Astrocyte (in vitro differentiated cells and primary cell): ENCODE measurements at regions not wholly inside any gene's neighbourhood (a gene's known extent, or its start where the extent isn't known, plus 50 kb on each side); places are given as distances from the start of the nearest gene placed in this dataset.
"Not testable (repeated sequence)": the region's sequence is repeated elsewhere in the genome, so short reads cannot be mapped to it uniquely, and the experiment has no call there.

ENCODE experiments used
- DNase-seq: peaks from one replicate; pipeline ENCODE4 v3.0.0-alpha.2; 2010; ENCODE audit warnings: low read depth
- FAIRE-seq: peaks from 2 replicates; lab custom pipeline; 2011; peaks lifted over from hg19 to GRCh38; lab: Jason Lieb, UNC
- H2AFZ ChIP-seq: 2 replicates; pipeline ENCODE4 v1.6.0; 2012; ENCODE audit warnings: low read depth, low read length, inconsistent platforms
- H3K27ac ChIP-seq: 2 replicates; pipeline ENCODE4 v1.5.1; 2011; ENCODE audit warnings: low read depth, low read length, inconsistent platforms
- H3K27me3 ChIP-seq: 2 replicates; pipeline ENCODE4 v1.6.0; 2011; ENCODE audit warnings: low read length, inconsistent platforms; ENCODE audit not compliant: insufficient read depth
- H3K36me3 ChIP-seq: 2 replicates; pipeline ENCODE4 v1.5.1; 2011; ENCODE audit warnings: low read length, inconsistent platforms; ENCODE audit not compliant: insufficient read depth
- H3K4me1 ChIP-seq: 2 replicates; pipeline ENCODE4 v1.5.1; 2011; ENCODE audit warnings: low read length, inconsistent platforms; ENCODE audit not compliant: insufficient read depth
- H3K4me2 ChIP-seq: 2 replicates; pipeline ENCODE4 v1.6.0; 2012; ENCODE audit warnings: low read length, inconsistent platforms
- H3K4me3 ChIP-seq: 2 replicates; pipeline ENCODE4 v1.5.1; 2011; ENCODE audit warnings: low read depth, mild to moderate bottlenecking, low read length, inconsistent platforms; ENCODE audit not compliant: insufficient read depth
- H3K79me2 ChIP-seq: 2 replicates; pipeline ENCODE4 v1.6.0; 2012; ENCODE audit warnings: mild to moderate bottlenecking, low read length, inconsistent platforms; ENCODE audit not compliant: insufficient read depth
- H3K9ac ChIP-seq: 2 replicates; pipeline ENCODE4 v1.6.0; 2012; ENCODE audit warnings: mild to moderate bottlenecking, low read length, inconsistent platforms
- H3K9me3 ChIP-seq: 2 replicates; pipeline ENCODE4 v1.5.1; 2012; ENCODE audit warnings: low read depth, mild to moderate bottlenecking, low read length, inconsistent platforms; ENCODE audit not compliant: insufficient read depth
- H4K20me1 ChIP-seq: 2 replicates; pipeline ENCODE4 v1.6.0; 2012; ENCODE audit warnings: low read length, inconsistent platforms; ENCODE audit not compliant: insufficient read depth
- H3K27ac Mint-ChIP-seq: one replicate; pipeline ENCODE4 v1.8.0; 2021; ENCODE audit warnings: mild to moderate bottlenecking, mixed read lengths; ENCODE audit not compliant: unreplicated experiment
- H3K27me3 Mint-ChIP-seq: one replicate; pipeline ENCODE4 v1.8.0; 2021; ENCODE audit warnings: low read depth, mixed read lengths; ENCODE audit not compliant: unreplicated experiment
- H3K36me3 Mint-ChIP-seq: one replicate; pipeline ENCODE4 v1.8.0; 2021; ENCODE audit warnings: low read depth, mixed read lengths; ENCODE audit not compliant: unreplicated experiment
- H3K4me1 Mint-ChIP-seq: one replicate; pipeline ENCODE4 v1.8.0; 2021; ENCODE audit warnings: low read depth, mixed read lengths; ENCODE audit not compliant: unreplicated experiment
- H3K4me3 Mint-ChIP-seq: one replicate; pipeline ENCODE4 v1.8.0; 2021; ENCODE audit warnings: mild to moderate bottlenecking, moderate library complexity, mixed read lengths; ENCODE audit not compliant: unreplicated experiment
- H3K9me3 Mint-ChIP-seq: one replicate; pipeline ENCODE4 v1.8.0; 2021; ENCODE audit warnings: mild to moderate bottlenecking, mixed read lengths; ENCODE audit not compliant: unreplicated experiment
- EZH2 ChIP-seq: IDR thresholded peaks from 2 replicates; pipeline ENCODE4 v1.6.1; 2012; ENCODE audit warnings: mild to moderate bottlenecking, low read length, inconsistent platforms; ENCODE audit not compliant: insufficient read depth
- TF ChIP-seq, protein P1 (sequence below): IDR thresholded peaks from 2 replicates; pipeline ENCODE4 v1.5.1; 2011; ENCODE audit warnings: low read depth, mild to moderate bottlenecking, inconsistent platforms, low read length, moderate library complexity; ENCODE audit not compliant: insufficient read depth

DNA sequence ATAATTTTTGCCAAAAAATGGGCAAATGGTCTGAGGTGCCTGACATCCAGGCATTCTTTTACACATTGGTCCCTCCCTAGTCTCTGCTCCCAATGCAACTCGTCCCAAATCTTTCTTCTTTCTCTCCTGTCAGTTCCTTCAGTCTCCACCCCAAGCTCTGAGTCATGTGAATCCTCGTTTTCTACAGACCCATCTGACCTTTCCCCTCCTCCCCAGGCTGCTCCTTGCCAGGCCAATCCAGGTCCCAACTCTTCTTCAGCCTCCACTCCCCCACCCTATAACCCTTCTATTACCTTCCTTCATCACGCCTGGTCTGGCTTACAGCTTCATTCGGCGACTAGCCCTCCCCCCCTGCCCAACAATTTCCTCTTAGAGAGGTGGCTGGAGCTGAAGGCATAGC lies 55.3 kb downstream of the BBS10 start:
- not testable (repeated sequence) for H3K4me1 ChIP-seq, H3K36me3 ChIP-seq, H3K9me3 ChIP-seq, H3K4me3 ChIP-seq, H3K27me3 Mint-ChIP-seq, FAIRE-seq, H3K9ac ChIP-seq, H4K20me1 ChIP-seq, H3K36me3 Mint-ChIP-seq, DNase-seq, H2AFZ ChIP-seq, H3K27me3 ChIP-seq, H3K27ac ChIP-seq, H3K9me3 Mint-ChIP-seq, H3K79me2 ChIP-seq
- Mint-ChIP-seq H3K4me1 (peaks cover 28% of the 10 kb centered on the region), H3K4me3 (peak overlapping the region; percentile 55), H3K27ac (peak overlapping the region; percentile 92)
- peak overlapping the region; percentile 32 for H3K4me2 ChIP-seq

DNA sequence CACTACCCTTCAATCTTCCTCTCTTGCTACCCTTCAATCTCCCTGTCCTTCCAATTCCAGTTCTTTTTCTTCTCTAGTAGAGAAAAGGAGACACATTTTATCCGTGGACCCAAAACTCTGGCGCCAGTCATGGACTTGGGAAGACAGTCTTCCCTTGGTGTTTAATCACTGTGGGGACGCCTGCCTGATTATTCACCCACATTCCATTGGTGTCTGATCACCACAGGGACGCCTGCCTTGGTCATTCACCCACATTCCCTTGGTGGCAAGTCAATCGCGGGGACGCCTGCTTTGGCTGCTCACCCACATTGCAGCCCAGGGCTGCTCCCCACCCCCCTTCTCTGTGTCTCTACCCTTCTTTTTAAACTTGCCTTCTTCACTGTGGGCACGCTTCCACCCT lies 55.9 kb downstream of the BBS10 start:
- not testable (repeated sequence) for FAIRE-seq, H3K4me1 ChIP-seq, H3K4me3 ChIP-seq, H3K9me3 ChIP-seq, H3K36me3 ChIP-seq, H3K27me3 ChIP-seq, H4K20me1 ChIP-seq, H3K9ac ChIP-seq, H3K36me3 Mint-ChIP-seq, H3K9me3 Mint-ChIP-seq, H2AFZ ChIP-seq, H3K79me2 ChIP-seq, H3K27me3 Mint-ChIP-seq, DNase-seq
- Mint-ChIP-seq H3K4me1 (peaks cover 31% of the 10 kb centered on the region), H3K27ac (peak overlapping the region; percentile 92), H3K4me3 (peak overlapping the region; percentile 24)
- Histone ChIP-seq H3K4me2 (peak overlapping the region; percentile 49), H3K27ac (peak overlapping the region; percentile 37)

DNA sequence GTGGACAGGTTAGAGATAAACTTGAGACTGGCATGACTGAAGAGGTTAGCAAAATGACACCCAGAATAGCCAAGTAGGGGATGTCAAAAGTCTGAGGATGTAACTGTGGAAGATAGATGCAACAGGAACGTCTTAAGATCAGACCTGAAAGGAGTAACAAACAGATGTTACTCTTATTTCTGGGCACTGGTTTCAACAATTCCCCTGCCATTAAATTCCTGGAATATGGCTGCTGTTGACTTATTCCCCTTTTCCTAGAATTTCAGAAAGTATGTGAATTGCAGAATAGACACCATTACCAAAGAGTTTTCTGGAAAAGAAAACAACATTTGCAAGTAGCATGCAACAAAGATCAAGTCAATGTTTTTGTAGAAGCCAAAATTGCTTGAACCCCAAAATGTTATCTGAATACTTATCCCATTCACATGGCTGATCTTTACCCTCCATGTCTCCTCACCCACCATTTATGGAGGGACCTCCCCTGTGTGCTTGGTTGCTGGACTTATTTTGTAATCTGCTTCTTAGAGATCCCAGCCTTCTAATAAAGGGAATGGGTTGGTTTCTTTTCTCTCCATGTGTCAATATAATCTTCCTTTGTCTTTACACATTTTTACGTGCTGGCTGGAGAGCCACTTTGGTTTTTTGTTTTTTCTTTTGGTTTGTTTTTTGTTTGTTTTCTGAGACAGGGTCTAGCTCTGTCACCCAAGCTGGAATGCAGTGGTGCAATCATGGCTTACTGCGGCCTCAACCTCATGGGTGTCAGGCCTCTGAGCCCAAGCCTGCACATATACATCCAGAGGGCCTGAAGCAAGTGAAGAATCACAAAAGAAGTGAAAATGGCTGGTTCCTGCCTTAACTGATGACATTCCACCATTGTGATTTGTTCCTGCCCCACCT lies 57.0 kb downstream of the BBS10 start:
- H3K9me3 Mint-ChIP-seq, result peaks cover 8% of the 10 kb centered on the region
- no peaks in the 10 kb centered on the region for H3K27me3 Mint-ChIP-seq
- TF ChIP-seq, protein P1, sequence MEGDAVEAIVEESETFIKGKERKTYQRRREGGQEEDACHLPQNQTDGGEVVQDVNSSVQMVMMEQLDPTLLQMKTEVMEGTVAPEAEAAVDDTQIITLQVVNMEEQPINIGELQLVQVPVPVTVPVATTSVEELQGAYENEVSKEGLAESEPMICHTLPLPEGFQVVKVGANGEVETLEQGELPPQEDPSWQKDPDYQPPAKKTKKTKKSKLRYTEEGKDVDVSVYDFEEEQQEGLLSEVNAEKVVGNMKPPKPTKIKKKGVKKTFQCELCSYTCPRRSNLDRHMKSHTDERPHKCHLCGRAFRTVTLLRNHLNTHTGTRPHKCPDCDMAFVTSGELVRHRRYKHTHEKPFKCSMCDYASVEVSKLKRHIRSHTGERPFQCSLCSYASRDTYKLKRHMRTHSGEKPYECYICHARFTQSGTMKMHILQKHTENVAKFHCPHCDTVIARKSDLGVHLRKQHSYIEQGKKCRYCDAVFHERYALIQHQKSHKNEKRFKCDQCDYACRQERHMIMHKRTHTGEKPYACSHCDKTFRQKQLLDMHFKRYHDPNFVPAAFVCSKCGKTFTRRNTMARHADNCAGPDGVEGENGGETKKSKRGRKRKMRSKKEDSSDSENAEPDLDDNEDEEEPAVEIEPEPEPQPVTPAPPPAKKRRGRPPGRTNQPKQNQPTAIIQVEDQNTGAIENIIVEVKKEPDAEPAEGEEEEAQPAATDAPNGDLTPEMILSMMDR, result no peak
- no peak for TF ChIP-seq EZH2
- H3K27me3 ChIP-seq, result no peaks in the 10 kb centered on the region
- H3K36me3 Mint-ChIP-seq, result peaks cover 7% of the 10 kb centered on the region
- no peak overlapping the region for H2AFZ ChIP-seq
- H3K36me3 ChIP-seq, result no peaks in the 10 kb centered on the region
- no peak overlapping the region for H3K4me3 ChIP-seq
- peaks cover 33% of the 10 kb centered on the region for H3K4me1 Mint-ChIP-seq
- H3K9me3 ChIP-seq, result no peaks in the 10 kb centered on the region
- peak overlapping the region; percentile 92 for H3K27ac Mint-ChIP-seq
- no peak overlapping the region for H3K4me3 Mint-ChIP-seq
- DNase-seq (no peak), FAIRE-seq (no peak)
- H4K20me1 ChIP-seq, result no peaks in the 10 kb centered on the region
- no peak overlapping the region for H3K27ac ChIP-seq
- H3K4me1 ChIP-seq, result no peaks in the 10 kb centered on the region
- H3K79me2 ChIP-seq, result no peaks in the 10 kb centered on the region
- H3K9ac ChIP-seq, result no peak overlapping the region
- no peak overlapping the region for H3K4me2 ChIP-seq
